ENCODE measurements at regions not wholly inside any gene's neighbourhood (a gene's known extent, or its start where the extent isn't known, plus 50 kb on each side); places are given as distances from the start of the nearest gene placed in this dataset.

DNA sequence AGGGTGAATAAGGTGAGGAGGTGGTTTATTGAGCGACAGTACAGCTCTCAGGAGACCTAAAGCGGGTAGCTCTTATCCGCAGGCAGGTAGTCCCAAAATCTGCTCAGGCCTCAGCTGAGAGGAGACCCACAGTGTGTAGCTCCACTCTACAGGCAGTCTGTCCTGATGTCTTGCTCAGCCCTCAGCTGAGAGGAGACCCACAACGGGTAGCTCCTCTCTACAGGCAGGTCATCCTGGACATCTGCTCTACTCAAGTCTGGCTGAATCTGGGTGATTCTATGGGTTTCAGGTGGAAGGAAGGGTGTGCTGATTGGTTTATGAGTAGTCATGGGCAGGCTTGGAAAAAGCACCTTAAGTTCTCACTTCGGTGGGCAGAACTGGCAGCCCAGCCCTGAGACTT, 55.6 kb upstream of the ABCB5 start:
- no peak overlapping the region for H3K4me3 ChIP-seq (ENCODE audit: low read depth, low read length)
- in situ Hi-C loops (cut with HindIII; ENCODE audit: low sequenced_read_pairs), result no loop called here
- no peak for DNase-seq (ENCODE audit: low read depth, low spot score)
- TF ChIP-seq, protein P1, sequence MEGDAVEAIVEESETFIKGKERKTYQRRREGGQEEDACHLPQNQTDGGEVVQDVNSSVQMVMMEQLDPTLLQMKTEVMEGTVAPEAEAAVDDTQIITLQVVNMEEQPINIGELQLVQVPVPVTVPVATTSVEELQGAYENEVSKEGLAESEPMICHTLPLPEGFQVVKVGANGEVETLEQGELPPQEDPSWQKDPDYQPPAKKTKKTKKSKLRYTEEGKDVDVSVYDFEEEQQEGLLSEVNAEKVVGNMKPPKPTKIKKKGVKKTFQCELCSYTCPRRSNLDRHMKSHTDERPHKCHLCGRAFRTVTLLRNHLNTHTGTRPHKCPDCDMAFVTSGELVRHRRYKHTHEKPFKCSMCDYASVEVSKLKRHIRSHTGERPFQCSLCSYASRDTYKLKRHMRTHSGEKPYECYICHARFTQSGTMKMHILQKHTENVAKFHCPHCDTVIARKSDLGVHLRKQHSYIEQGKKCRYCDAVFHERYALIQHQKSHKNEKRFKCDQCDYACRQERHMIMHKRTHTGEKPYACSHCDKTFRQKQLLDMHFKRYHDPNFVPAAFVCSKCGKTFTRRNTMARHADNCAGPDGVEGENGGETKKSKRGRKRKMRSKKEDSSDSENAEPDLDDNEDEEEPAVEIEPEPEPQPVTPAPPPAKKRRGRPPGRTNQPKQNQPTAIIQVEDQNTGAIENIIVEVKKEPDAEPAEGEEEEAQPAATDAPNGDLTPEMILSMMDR (IDR thresholded peaks at IDR 0.05; ENCODE audit: low read depth, low read length), result no peak

DNA sequence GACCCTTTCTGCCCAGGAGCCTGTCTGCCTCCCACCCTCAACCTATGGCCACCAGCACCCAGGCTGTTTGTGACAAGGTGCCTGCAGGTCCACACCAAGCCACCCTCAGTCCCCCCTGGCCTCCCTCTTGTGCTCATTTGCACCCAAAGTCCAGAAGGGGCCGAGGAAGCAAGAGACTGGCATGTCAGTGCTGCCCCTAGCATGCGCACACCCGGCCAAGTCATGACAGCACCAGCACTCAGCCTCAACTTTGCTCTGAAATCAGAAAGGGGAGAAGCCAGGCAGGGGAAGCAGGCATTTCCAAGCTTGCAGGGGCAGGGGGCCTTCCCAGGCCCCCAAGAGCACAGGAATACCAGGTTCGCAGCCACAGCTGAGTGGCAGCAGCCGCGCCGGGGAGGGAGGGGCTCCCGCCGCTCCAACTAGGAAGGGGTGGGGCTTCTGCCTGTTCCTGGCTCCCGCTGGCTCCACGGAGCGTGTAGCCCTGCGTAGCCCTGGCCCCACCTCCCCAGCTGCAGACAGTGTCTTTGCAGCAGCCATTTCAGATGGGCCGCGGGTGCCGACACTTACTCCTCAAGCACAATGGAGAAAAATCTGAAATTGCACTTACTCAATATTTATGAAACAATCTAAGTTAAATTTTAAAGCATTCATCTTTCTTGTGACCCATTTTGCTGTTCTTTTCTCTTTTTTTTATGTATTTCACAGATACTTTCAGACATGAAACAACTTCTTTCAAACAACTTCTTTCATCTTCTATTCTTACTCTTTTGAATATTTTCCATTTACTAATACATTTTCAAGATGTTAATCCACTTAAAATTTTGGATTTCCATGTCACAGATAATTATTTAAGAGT, 54.9 kb upstream of the ABCB5 start:
- in situ Hi-C loops (cut with HindIII; ENCODE audit: low sequenced_read_pairs), result no loop called here
- no peak overlapping the region for H3K4me3 ChIP-seq (ENCODE audit: low read depth, low read length)
- TF ChIP-seq, protein P1 (IDR thresholded peaks at IDR 0.05; ENCODE audit: low read depth, low read length), result no peak
- no peak for DNase-seq (ENCODE audit: low read depth, low spot score)

DNA sequence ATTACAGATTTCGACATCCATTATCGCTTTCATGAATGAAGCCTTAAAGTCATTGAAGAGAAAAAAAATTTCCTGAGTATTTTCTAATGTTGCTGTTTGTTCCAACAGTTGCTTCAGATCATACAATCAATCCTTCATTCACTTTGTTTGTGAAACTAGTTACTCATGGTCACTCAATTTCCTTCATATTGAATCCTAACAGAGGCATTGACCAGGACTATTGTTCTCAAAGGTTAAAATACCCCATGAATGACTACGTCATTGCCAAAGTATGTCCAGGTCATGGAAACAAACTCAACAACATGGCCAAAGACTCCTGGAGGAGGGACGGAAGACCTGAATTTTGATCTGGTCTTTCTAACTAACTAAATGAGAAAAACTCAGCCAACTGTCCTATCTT, 54.0 kb upstream of the ABCB5 start:
- in situ Hi-C loops (cut with HindIII; ENCODE audit: low sequenced_read_pairs), result no loop called here
- peak; percentile 39 for DNase-seq (ENCODE audit: low read depth, low spot score)
- H3K4me3 ChIP-seq (ENCODE audit: low read depth, low read length), result no peak overlapping the region
- TF ChIP-seq, protein P1 (IDR thresholded peaks at IDR 0.05; ENCODE audit: low read depth, low read length), result no peak

DNA sequence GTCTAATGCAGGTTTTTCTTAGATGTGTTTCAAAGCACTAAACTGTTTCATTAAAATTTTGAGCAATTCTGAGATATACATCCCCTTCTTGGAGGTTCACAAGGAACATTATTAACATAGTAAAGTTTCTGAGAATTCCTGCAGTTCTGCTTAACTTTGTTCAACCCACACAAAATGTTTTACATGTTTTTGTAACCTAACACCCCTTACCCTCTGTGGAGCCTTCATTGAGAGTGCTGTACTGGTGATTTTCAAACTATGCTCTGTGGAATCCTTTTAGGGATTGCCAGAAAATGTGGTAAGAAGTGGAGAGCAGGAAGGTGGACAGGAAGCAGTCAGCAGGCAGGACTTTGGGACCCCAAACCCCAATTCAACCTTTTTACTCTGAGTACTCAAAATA, 53.6 kb upstream of the ABCB5 start:
- H3K4me3 ChIP-seq (ENCODE audit: low read depth, low read length), result no peak overlapping the region
- in situ Hi-C loops (cut with HindIII; ENCODE audit: low sequenced_read_pairs), result no loop called here
- DNase-seq (ENCODE audit: low read depth, low spot score), result peak; percentile 61
- TF ChIP-seq, protein P1 (IDR thresholded peaks at IDR 0.05; ENCODE audit: low read depth, low read length), result no peak

- DNase-seq (ENCODE audit: low read depth, low spot score), result no peak
- in situ Hi-C loops (cut with HindIII; ENCODE audit: low sequenced_read_pairs), result no loop called here
- no peak overlapping the region for H3K4me3 ChIP-seq (ENCODE audit: low read depth, low read length)
- TF ChIP-seq, protein P1 (IDR thresholded peaks at IDR 0.05; ENCODE audit: low read depth, low read length), result no peak
Observed at GRCh38 chr7:20562461-20562860, 53.0 kb upstream of the ABCB5 start.
